ENCODE measurements at regions not wholly inside any gene's neighbourhood (a gene's known extent, or its start where the extent isn't known, plus 50 kb on each side); places are given as distances from the start of the nearest gene placed in this dataset.

- ChIA-PET POLR2A (no interaction called here), CTCF (no interaction called here)
- Mint-ChIP-seq H3K4me3 (no peak overlapping the region), H3K27ac (no peak overlapping the region), H3K9me3 (no peaks in the 10 kb centered on the region), H3K36me3 (ENCODE audit: low read depth) (no peaks in the 10 kb centered on the region), H3K4me1 (no peaks in the 10 kb centered on the region), H3K27me3 (no peaks in the 10 kb centered on the region)
- no peak for DNase-seq
Measured at GRCh38 chrX:69024161-69024736, 141.0 kb downstream of the PJA1 start.

- CTCF ChIA-PET: interaction anchor here (1.1 kb wide), 1 partner anchor 102 kb away, joined by 3 read pairs; no protein-coding TSS in a partner anchor
Measured at GRCh38 chrX:69022430-69022829, 142.8 kb downstream of the PJA1 start.

GRCh38 chrX:69021141-69021960 lies 143.9 kb downstream of the PJA1 start:
- Mint-ChIP-seq H3K4me3 (no peak overlapping the region), H3K36me3 (ENCODE audit: low read depth) (no peaks in the 10 kb centered on the region), H3K27ac (no peak overlapping the region), H3K27me3 (no peaks in the 10 kb centered on the region), H3K9me3 (no peaks in the 10 kb centered on the region), H3K4me1 (no peaks in the 10 kb centered on the region)
- DNase-seq: no peak
- CTCF ChIA-PET: no interaction called here
- POLR2A ChIA-PET: no interaction called here

More at GRCh38 chrX:69022430-69022829, 142.8 kb downstream of the PJA1 start:
- H3K9me3 Mint-ChIP-seq: no peaks in the 10 kb centered on the region
- no peaks in the 10 kb centered on the region for H3K36me3 Mint-ChIP-seq (ENCODE audit: low read depth)
- H3K4me3 Mint-ChIP-seq: no peak overlapping the region
- H3K27me3 Mint-ChIP-seq: no peaks in the 10 kb centered on the region
- no peak overlapping the region for H3K27ac Mint-ChIP-seq
- H3K4me1 Mint-ChIP-seq: no peaks in the 10 kb centered on the region
- POLR2A ChIA-PET: no interaction called here
- no peak for DNase-seq

GRCh38 chrX:69020316-69020715 lies 144.9 kb downstream of the PJA1 start:
- Mint-ChIP-seq H3K27me3 (no peaks in the 10 kb centered on the region), H3K9me3 (no peaks in the 10 kb centered on the region), H3K4me3 (no peak overlapping the region), H3K27ac (no peak overlapping the region), H3K4me1 (no peaks in the 10 kb centered on the region), H3K36me3 (ENCODE audit: low read depth) (no peaks in the 10 kb centered on the region)
- CTCF ChIA-PET: no interaction called here
- POLR2A ChIA-PET: no interaction called here
- DNase-seq: no peak

- no peaks in the 10 kb centered on the region for H3K4me1 Mint-ChIP-seq
- ChIA-PET POLR2A (no interaction called here), CTCF (no interaction called here)
- no peak for DNase-seq
- H3K4me3 Mint-ChIP-seq: no peak overlapping the region
- H3K27ac Mint-ChIP-seq: no peak overlapping the region
- no peaks in the 10 kb centered on the region for H3K9me3 Mint-ChIP-seq
- no peaks in the 10 kb centered on the region for H3K36me3 Mint-ChIP-seq (ENCODE audit: low read depth)
- H3K27me3 Mint-ChIP-seq: no peaks in the 10 kb centered on the region
Measured at GRCh38 chrX:69019073-69019890, 146.0 kb downstream of the PJA1 start.

- Mint-ChIP-seq H3K4me3 (no peak overlapping the region), H3K9me3 (no peaks in the 10 kb centered on the region), H3K27me3 (no peaks in the 10 kb centered on the region), H3K36me3 (ENCODE audit: low read depth) (no peaks in the 10 kb centered on the region), H3K27ac (no peak overlapping the region), H3K4me1 (no peaks in the 10 kb centered on the region)
- ChIA-PET CTCF (no interaction called here), POLR2A (no interaction called here)
- no peak for DNase-seq
Measured at GRCh38 chrX:69018416-69019072, 146.7 kb downstream of the PJA1 start.

- DNase-seq: no peak
- Mint-ChIP-seq H3K27me3 (no peaks in the 10 kb centered on the region), H3K9me3 (no peaks in the 10 kb centered on the region), H3K4me1 (no peaks in the 10 kb centered on the region), H3K27ac (no peak overlapping the region), H3K4me3 (no peak overlapping the region), H3K36me3 (ENCODE audit: low read depth) (no peaks in the 10 kb centered on the region)
- ChIA-PET POLR2A (no interaction called here), CTCF (no interaction called here)
Measured at GRCh38 chrX:69016293-69016941, 148.8 kb downstream of the PJA1 start.

GRCh38 chrX:69015564-69016292 lies 149.5 kb downstream of the PJA1 start:
- no peaks in the 10 kb centered on the region for H3K36me3 Mint-ChIP-seq (ENCODE audit: low read depth)
- no peaks in the 10 kb centered on the region for H3K9me3 Mint-ChIP-seq
- no peak for DNase-seq
- POLR2A ChIA-PET: no interaction called here
- no peaks in the 10 kb centered on the region for H3K4me1 Mint-ChIP-seq
- CTCF ChIA-PET: no interaction called here
- H3K27ac Mint-ChIP-seq: no peak overlapping the region
- H3K27me3 Mint-ChIP-seq: no peaks in the 10 kb centered on the region
- no peak overlapping the region for H3K4me3 Mint-ChIP-seq

GRCh38 chrX:69015156-69015555 lies 150.1 kb downstream of the PJA1 start:
- Mint-ChIP-seq H3K9me3 (no peaks in the 10 kb centered on the region), H3K4me3 (no peak overlapping the region), H3K27me3 (no peaks in the 10 kb centered on the region), H3K4me1 (no peaks in the 10 kb centered on the region), H3K27ac (no peak overlapping the region), H3K36me3 (ENCODE audit: low read depth) (no peaks in the 10 kb centered on the region)
- POLR2A ChIA-PET: no interaction called here
- no peak for DNase-seq
- CTCF ChIA-PET: no interaction called here

GRCh38 chrX:69014200-69014599 lies 151.1 kb downstream of the PJA1 start:
- ChIA-PET CTCF (no interaction called here), POLR2A (no interaction called here)
- Mint-ChIP-seq H3K4me1 (no peaks in the 10 kb centered on the region), H3K36me3 (ENCODE audit: low read depth) (no peaks in the 10 kb centered on the region), H3K27ac (no peak overlapping the region), H3K27me3 (no peaks in the 10 kb centered on the region), H3K4me3 (no peak overlapping the region), H3K9me3 (no peaks in the 10 kb centered on the region)
- DNase-seq: no peak

GRCh38 chrX:69010339-69010738 lies 154.9 kb downstream of the PJA1 start:
- ChIA-PET CTCF (no interaction called here), POLR2A (no interaction called here)
- Mint-ChIP-seq H3K27me3 (peaks cover 3% of the 10 kb centered on the region), H3K27ac (no peak overlapping the region), H3K4me1 (no peaks in the 10 kb centered on the region), H3K9me3 (no peaks in the 10 kb centered on the region), H3K4me3 (no peak overlapping the region), H3K36me3 (ENCODE audit: low read depth) (no peaks in the 10 kb centered on the region)
- DNase-seq: no peak

- DNase-seq: no peak
- ChIA-PET POLR2A (no interaction called here), CTCF (interaction anchor here (1.0 to 1.3 kb wide), 2 partner anchors 17 to 20 kb away, joined by 3 read pairs; no protein-coding TSS in a partner anchor)
- Mint-ChIP-seq H3K36me3 (ENCODE audit: low read depth) (no peaks in the 10 kb centered on the region), H3K9me3 (no peaks in the 10 kb centered on the region), H3K27ac (no peak overlapping the region), H3K27me3 (peaks cover 6% of the 10 kb centered on the region), H3K4me1 (no peaks in the 10 kb centered on the region), H3K4me3 (no peak overlapping the region)
Measured at GRCh38 chrX:69000877-69001276, 164.4 kb downstream of the PJA1 start.
